ENCODE measurements at regions not wholly inside any gene's neighbourhood (a gene's known extent, or its start where the extent isn't known, plus 50 kb on each side); places are given as distances from the start of the nearest gene placed in this dataset.

- Mint-ChIP-seq H3K9me3 (ENCODE audit: unreplicated experiment) (no peaks in the 10 kb centered on the region), H3K27ac (ENCODE audit: unreplicated experiment) (no peak overlapping the region), H3K36me3 (ENCODE audit: insufficient read depth, unreplicated experiment) (no peaks in the 10 kb centered on the region), H3K4me3 (ENCODE audit: unreplicated experiment) (no peak overlapping the region), H3K27me3 (ENCODE audit: insufficient read depth, unreplicated experiment) (no peaks in the 10 kb centered on the region), H3K4me1 (ENCODE audit: low read depth, unreplicated experiment) (no peaks in the 10 kb centered on the region)
- POLR2A ChIA-PET, result no interaction called here
- CTCF ChIA-PET, result no interaction called here
- Histone ChIP-seq H3K4me1 (no peaks in the 10 kb centered on the region), H3K4me3 (ENCODE audit: low read depth, low read length) (no peak overlapping the region), H3K36me3 (ENCODE audit: control insufficient read depth, insufficient read depth, low read length) (no peaks in the 10 kb centered on the region), H3K9me3 (no peaks in the 10 kb centered on the region), H3K27me3 (replicated peaks; ENCODE audit: control insufficient read depth, insufficient read depth, low read length) (no peaks in the 10 kb centered on the region)
- intact Hi-C loops (cut with micrococcal nuclease; ENCODE audit: unreplicated experiment), result no loop called here
- no peak for DNase-seq
- TF ChIP-seq CTCF (IDR thresholded peaks at IDR 0.05; ENCODE audit: insufficient read depth in 1 of 2, low read depth in 1 of 2, low read length in 1 of 2, severe bottlenecking in 1 of 2, unreplicated experiment in 1 of 2), result no peak
- BruUV-seq (replicated peaks), result no TSS peak
Measured at GRCh38 chr9:73370053-73370452, 218.4 kb downstream of the ANXA1 start.

GRCh38 chr9:73371801-73372200 lies 220.1 kb downstream of the ANXA1 start:
- DNase-seq, result no peak
- CTCF ChIA-PET, result no interaction called here
- Mint-ChIP-seq H3K27me3 (ENCODE audit: insufficient read depth, unreplicated experiment) (no peaks in the 10 kb centered on the region), H3K36me3 (ENCODE audit: insufficient read depth, unreplicated experiment) (no peaks in the 10 kb centered on the region), H3K27ac (ENCODE audit: unreplicated experiment) (no peak overlapping the region), H3K4me1 (ENCODE audit: low read depth, unreplicated experiment) (no peaks in the 10 kb centered on the region), H3K4me3 (ENCODE audit: unreplicated experiment) (no peak overlapping the region), H3K9me3 (ENCODE audit: unreplicated experiment) (no peaks in the 10 kb centered on the region)
- BruUV-seq (replicated peaks), result no TSS peak
- Histone ChIP-seq H3K36me3 (ENCODE audit: control insufficient read depth, insufficient read depth, low read length) (no peaks in the 10 kb centered on the region), H3K4me3 (ENCODE audit: low read depth, low read length) (no peak overlapping the region), H3K9me3 (no peaks in the 10 kb centered on the region), H3K27me3 (replicated peaks; ENCODE audit: control insufficient read depth, insufficient read depth, low read length) (no peaks in the 10 kb centered on the region), H3K4me1 (no peaks in the 10 kb centered on the region)
- POLR2A ChIA-PET, result no interaction called here
- no peak for TF ChIP-seq CTCF (IDR thresholded peaks at IDR 0.05; ENCODE audit: insufficient read depth in 1 of 2, low read depth in 1 of 2, low read length in 1 of 2, severe bottlenecking in 1 of 2, unreplicated experiment in 1 of 2)
- intact Hi-C loops (cut with micrococcal nuclease; ENCODE audit: unreplicated experiment), result no loop called here

GRCh38 chr9:73380411-73380810 lies 228.7 kb downstream of the ANXA1 start:
- Histone ChIP-seq H3K27me3 (replicated peaks; ENCODE audit: control insufficient read depth, insufficient read depth, low read length) (no peaks in the 10 kb centered on the region), H3K9me3 (no peaks in the 10 kb centered on the region), H3K36me3 (ENCODE audit: control insufficient read depth, insufficient read depth, low read length) (no peaks in the 10 kb centered on the region), H3K4me3 (ENCODE audit: low read depth, low read length) (no peak overlapping the region), H3K4me1 (no peaks in the 10 kb centered on the region)
- intact Hi-C loops (cut with micrococcal nuclease; ENCODE audit: unreplicated experiment), result no loop called here
- H3K4me1 Mint-ChIP-seq (ENCODE audit: low read depth, unreplicated experiment), result no peaks in the 10 kb centered on the region
- ChIA-PET POLR2A (no interaction called here), CTCF (no interaction called here)
- no peaks in the 10 kb centered on the region for H3K9me3 Mint-ChIP-seq (ENCODE audit: unreplicated experiment)
- H3K4me3 Mint-ChIP-seq (ENCODE audit: unreplicated experiment), result no peak overlapping the region
- H3K36me3 Mint-ChIP-seq (ENCODE audit: insufficient read depth, unreplicated experiment), result no peaks in the 10 kb centered on the region
- DNase-seq, result no peak
- no TSS peak for BruUV-seq (replicated peaks)
- H3K27ac Mint-ChIP-seq (ENCODE audit: unreplicated experiment), result no peak overlapping the region
- no peaks in the 10 kb centered on the region for H3K27me3 Mint-ChIP-seq (ENCODE audit: insufficient read depth, unreplicated experiment)
- no peak for TF ChIP-seq CTCF (IDR thresholded peaks at IDR 0.05; ENCODE audit: insufficient read depth in 1 of 2, low read depth in 1 of 2, low read length in 1 of 2, severe bottlenecking in 1 of 2, unreplicated experiment in 1 of 2)

All from Caco-2 (cell line).